A549 (cell line): ENCODE measurements at regions not wholly inside any gene's neighbourhood (a gene's known extent, or its start where the extent isn't known, plus 50 kb on each side); places are given as distances from the start of the nearest gene placed in this dataset.

Experiments
- ATAC-seq, 2 experiments: fragments of 200-7000 bp in 1 of 2; fragments of >200 bp in 1 of 2; cut with Nextera tagmentation in 1 of 2; cut with Tn5 transposase in 1 of 2; 3 replicates each; pipeline versions ENCODE4 v1.8.0 to v1.9.1; 2018 to 2020; ENCODE audit warnings: mild to moderate bottlenecking in 1 of 2, moderate library complexity in 1 of 2
- CTCF ChIA-PET: fragments of 300-600 bp; sonication (Branson Sonifier 250); formaldehyde crosslinking; extraction: SDS; loops from one replicate; lab custom pipeline; 2021; ENCODE audit warnings: antibody characterized with exemption, inconsistent platforms; lab: Yijun Ruan, JAX
- POLR2A ChIA-PET: fragments of 350-600 bp; formaldehyde crosslinking; extraction: SDS; loops from one replicate; lab custom pipeline; 2021; ENCODE audit warnings: antibody characterized with exemption, inconsistent platforms; lab: Yijun Ruan, JAX
- DNase-seq, 2 experiments: peaks; one replicate each; pipeline versions ENCODE4 v3.0.0 to v3.0.0-alpha.2; 2011 to 2016; ENCODE audit warnings: low read depth in 1 of 2, low spot score in 1 of 2
- FAIRE-seq: peaks from 2 replicates; lab custom pipeline; 2011; peaks lifted over from hg19 to GRCh38; lab: Jason Lieb, UNC
- H3K27ac ChIP-seq, 2 experiments: fragments of >200 bp; sonication (Bioruptor Twin); formaldehyde crosslinking; 3 replicates each; pipeline ENCODE4 v1.5.1; 2016 to 2017
- H3K4me1 ChIP-seq: fragments of >200 bp; sonication (Bioruptor Twin); formaldehyde crosslinking; 3 replicates; pipeline ENCODE4 v1.6.1; 2016
- H3K4me2 ChIP-seq: fragments of >200 bp; sonication (Bioruptor Twin); formaldehyde crosslinking; 3 replicates; pipeline ENCODE4 v1.6.1; 2016
- H3K4me3 ChIP-seq: fragments of >200 bp; sonication (Bioruptor Twin); formaldehyde crosslinking; 3 replicates; pipeline ENCODE4 v1.5.1; 2016
- H3K9me3 ChIP-seq: fragments of >200 bp; sonication (Bioruptor Twin); formaldehyde crosslinking; 3 replicates; pipeline ENCODE4 v1.6.1; 2016
- CEBPB ChIP-seq, 2 experiments: fragments of >200 bp in 1 of 2; sonication (Bioruptor Twin) in 1 of 2; formaldehyde crosslinking in 1 of 2; IDR thresholded peaks; 2 replicates each; pipeline ENCODE4 v1.6.1; 2012 to 2016
- CHD2 ChIP-seq: fragments of 150-350 bp; IDR thresholded peaks from 2 replicates; pipeline ENCODE4 v1.6.1; 2014; ENCODE audit warnings: low read length; ENCODE audit not compliant: partially characterized antibody
- EHF ChIP-seq: fragments of 250-450 bp; sonication (Bioruptor Pico); IDR thresholded peaks from 2 replicates; pipeline ENCODE4 v1.5.0; 2020; ENCODE audit warnings: mild to moderate bottlenecking
- EP300 ChIP-seq, 2 experiments: fragments of >200 bp; sonication (Bioruptor Twin); formaldehyde crosslinking; IDR thresholded peaks; 2 replicates in 1 of 2; 3 replicates in 1 of 2; pipeline ENCODE4 v1.6.1; 2016 to 2017
- FOSB ChIP-seq: fragments of 250-450 bp; sonication (Bioruptor Pico); IDR thresholded peaks from 2 replicates; pipeline ENCODE4 v1.5.0; 2020; ENCODE audit warnings: mild to moderate bottlenecking, moderate library complexity
- FOSL2 ChIP-seq, 2 experiments: fragments of 450-650 bp in 1 of 2; fragments of >200 bp in 1 of 2; sonication (Bioruptor Twin) in 1 of 2; formaldehyde crosslinking; IDR thresholded peaks; 2 replicates each; pipeline versions ENCODE4 v1.5.0 to v1.6.1; 2016 to 2020; ENCODE audit warnings: mild to moderate bottlenecking in 1 of 2, moderate library complexity in 1 of 2
- HDAC2 ChIP-seq: fragments of 200-600 bp; sonication (generic); IDR thresholded peaks from 2 replicates; pipeline ENCODE4 v1.6.1; 2016
- HOXB5 ChIP-seq: fragments of 250-450 bp; sonication (Bioruptor Pico); IDR thresholded peaks from 2 replicates; pipeline ENCODE4 v1.5.0; 2020; ENCODE audit warnings: mild to moderate bottlenecking, moderate library complexity
- JUN ChIP-seq, 2 experiments: fragments of >200 bp; sonication (Bioruptor Twin); formaldehyde crosslinking; IDR thresholded peaks; 2 replicates in 1 of 2; 3 replicates in 1 of 2; pipeline ENCODE4 v1.6.1; 2016 to 2017
- JUNB ChIP-seq: fragments of >200 bp; sonication (Bioruptor Twin); formaldehyde crosslinking; IDR thresholded peaks from 2 replicates; pipeline ENCODE4 v1.6.1; 2016
- MAFK ChIP-seq: fragments of 450-650 bp; IDR thresholded peaks from 2 replicates; pipeline ENCODE4 v1.6.1; 2014; ENCODE audit not compliant: partially characterized antibody
- NPAS2 ChIP-seq: fragments of 250-450 bp; sonication (Bioruptor Pico); IDR thresholded peaks from 2 replicates; pipeline ENCODE4 v1.8.0; 2022; ENCODE audit warnings: mild to moderate bottlenecking, moderate library complexity, borderline replicate concordance
- NR3C1 ChIP-seq: fragments of >200 bp; sonication (Bioruptor Twin); formaldehyde crosslinking; IDR thresholded peaks from 3 replicates; pipeline ENCODE4 v1.6.1; 2017
- POLR2A ChIP-seq: IDR thresholded peaks from 2 replicates; pipeline ENCODE4 v1.6.1; 2012; ENCODE audit warnings: mild to moderate bottlenecking, low read length
- POLR2AphosphoS2 ChIP-seq: conservative IDR thresholded peaks from 2 replicates; pipeline ENCODE4 v1.6.1; 2012; ENCODE audit warnings: low read length, improper control_type of control experiment, inconsistent platforms
- RARB ChIP-seq: fragments of 250-450 bp; sonication (Bioruptor Pico); IDR thresholded peaks from 2 replicates; pipeline ENCODE4 v1.8.0; 2021; ENCODE audit warnings: mild to moderate bottlenecking, moderate library complexity
- RCOR1 ChIP-seq: fragments of 150-350 bp; IDR thresholded peaks from 2 replicates; pipeline ENCODE4 v1.6.1; 2014; ENCODE audit warnings: antibody characterized with exemption, low read length, low read depth
- RFX5 ChIP-seq: fragments of 450-650 bp; IDR thresholded peaks from 2 replicates; pipeline ENCODE4 v1.7.1; 2014; ENCODE audit warnings: antibody characterized with exemption, mild to moderate bottlenecking, moderate library complexity
- SMC3 ChIP-seq: fragments of >200 bp; sonication (Bioruptor Twin); formaldehyde crosslinking; IDR thresholded peaks from 3 replicates; pipeline ENCODE4 v1.6.1; 2018; ENCODE audit warnings: inconsistent platforms
- TP53 ChIP-seq: fragments of 250-450 bp; sonication (Bioruptor Pico); IDR thresholded peaks from 2 replicates; pipeline ENCODE4 v1.5.0; 2021; ENCODE audit warnings: mild to moderate bottlenecking, moderate library complexity
- ZC3H11A ChIP-seq: fragments of 450-650 bp; IDR thresholded peaks from 2 replicates; pipeline ENCODE4 v1.6.1; 2014; ENCODE audit warnings: antibody characterized with exemption, mild to moderate bottlenecking
- ZFP36 ChIP-seq: fragments of 450-650 bp; IDR thresholded peaks from 2 replicates; pipeline ENCODE4 v1.6.1; 2014; ENCODE audit warnings: borderline replicate concordance; ENCODE audit not compliant: partially characterized antibody
- ZNF302 ChIP-seq: fragments of 250-450 bp; sonication (Bioruptor Pico); IDR thresholded peaks from 2 replicates; pipeline ENCODE4 v1.9.0; 2021; ENCODE audit warnings: inconsistent platforms, mild to moderate bottlenecking, moderate library complexity
- WGBS: methylation state at CpG from one replicate; pipeline ENCODE4 v1.1.6; 2017; ENCODE audit errors: missing lambda C conversion rate; 5-methylcytosine and 5-hydroxymethylcytosine counted together
- TF ChIP-seq, protein P1 (sequence below): IDR thresholded peaks from 2 replicates; pipeline ENCODE4 v1.6.1; 2012
- TF ChIP-seq, protein P2 (sequence below): fragments of 450-650 bp; IDR thresholded peaks from 2 replicates; pipeline ENCODE4 v1.6.1; 2014; ENCODE audit warnings: antibody characterized with exemption
- TF ChIP-seq, protein P3 (sequence below): fragments of >200 bp; sonication (Bioruptor Twin); formaldehyde crosslinking; IDR thresholded peaks from 3 replicates; pipeline ENCODE4 v1.5.1; 2016
- TF ChIP-seq, protein P4 (sequence below): IDR thresholded peaks from 2 replicates; pipeline ENCODE4 v1.6.1; 2012
- TF ChIP-seq, protein P5 (sequence below): IDR thresholded peaks from 2 replicates; pipeline ENCODE4 v1.6.1; 2012; ENCODE audit warnings: low read depth, borderline replicate concordance

DNA sequence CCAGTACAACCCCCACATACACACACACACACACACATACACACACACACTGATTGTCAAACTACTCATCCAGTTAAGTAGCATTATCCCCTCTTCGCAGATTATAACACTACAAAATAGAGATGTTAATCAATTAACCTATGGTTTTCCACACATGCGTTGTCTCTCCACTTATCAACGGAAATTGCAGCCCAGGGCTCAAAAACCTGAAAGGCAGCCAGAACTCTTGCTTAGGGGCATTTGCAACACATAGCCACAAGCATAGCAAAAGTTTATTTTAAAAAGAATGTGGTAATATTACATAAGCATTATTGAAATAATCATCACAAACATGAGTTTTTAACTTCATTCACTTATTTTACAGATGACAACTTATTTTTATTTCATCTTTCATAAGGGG, 265.8 kb downstream of the SLC16A7 start:
- H3K27ac ChIP-seq: no peak overlapping the region
- ChIA-PET CTCF (no interaction called here), POLR2A (no interaction called here)
- no peak overlapping the region for H3K4me3 ChIP-seq
- no peak for ATAC-seq
- no peaks in the 10 kb centered on the region for H3K4me1 ChIP-seq
- no peak overlapping the region for H3K4me2 ChIP-seq
- H3K9me3 ChIP-seq: no peaks in the 10 kb centered on the region
- TF ChIP-seq FOSL2 (IDR thresholded peaks at IDR 0.05): no peak
- no peak for TF ChIP-seq FOSL2 (CRISPR knock-in tag; IDR thresholded peaks at IDR 0.05)
- no peak for TF ChIP-seq POLR2A
- TF ChIP-seq JUNB: no peak
- TF ChIP-seq JUN (IDR thresholded peaks at IDR 0.05): no peak
- TF ChIP-seq, protein P1, sequence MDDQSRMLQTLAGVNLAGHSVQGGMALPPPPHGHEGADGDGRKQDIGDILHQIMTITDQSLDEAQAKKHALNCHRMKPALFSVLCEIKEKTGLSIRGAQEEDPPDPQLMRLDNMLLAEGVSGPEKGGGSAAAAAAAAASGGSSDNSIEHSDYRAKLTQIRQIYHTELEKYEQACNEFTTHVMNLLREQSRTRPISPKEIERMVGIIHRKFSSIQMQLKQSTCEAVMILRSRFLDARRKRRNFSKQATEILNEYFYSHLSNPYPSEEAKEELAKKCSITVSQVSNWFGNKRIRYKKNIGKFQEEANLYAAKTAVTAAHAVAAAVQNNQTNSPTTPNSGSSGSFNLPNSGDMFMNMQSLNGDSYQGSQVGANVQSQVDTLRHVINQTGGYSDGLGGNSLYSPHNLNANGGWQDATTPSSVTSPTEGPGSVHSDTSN: no peak
- TF ChIP-seq, protein P2, sequence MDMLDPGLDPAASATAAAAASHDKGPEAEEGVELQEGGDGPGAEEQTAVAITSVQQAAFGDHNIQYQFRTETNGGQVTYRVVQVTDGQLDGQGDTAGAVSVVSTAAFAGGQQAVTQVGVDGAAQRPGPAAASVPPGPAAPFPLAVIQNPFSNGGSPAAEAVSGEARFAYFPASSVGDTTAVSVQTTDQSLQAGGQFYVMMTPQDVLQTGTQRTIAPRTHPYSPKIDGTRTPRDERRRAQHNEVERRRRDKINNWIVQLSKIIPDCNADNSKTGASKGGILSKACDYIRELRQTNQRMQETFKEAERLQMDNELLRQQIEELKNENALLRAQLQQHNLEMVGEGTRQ: no peak
- TF ChIP-seq HDAC2: no peak
- no peak for TF ChIP-seq CHD2
- TF ChIP-seq POLR2AphosphoS2: no peak
- TF ChIP-seq RARB (CRISPR knock-in tag): no peak
- no peak for TF ChIP-seq NPAS2
- TF ChIP-seq ZNF302 (CRISPR knock-in tag): no peak
- TF ChIP-seq MAFK: no peak
- TF ChIP-seq HOXB5 (CRISPR knock-in tag): no peak
- no peak for TF ChIP-seq ZC3H11A
- 56% methylated on average over 3 of the region's 3 CpGs for WGBS
- FAIRE-seq: no peak
- no peak for DNase-seq

DNA sequence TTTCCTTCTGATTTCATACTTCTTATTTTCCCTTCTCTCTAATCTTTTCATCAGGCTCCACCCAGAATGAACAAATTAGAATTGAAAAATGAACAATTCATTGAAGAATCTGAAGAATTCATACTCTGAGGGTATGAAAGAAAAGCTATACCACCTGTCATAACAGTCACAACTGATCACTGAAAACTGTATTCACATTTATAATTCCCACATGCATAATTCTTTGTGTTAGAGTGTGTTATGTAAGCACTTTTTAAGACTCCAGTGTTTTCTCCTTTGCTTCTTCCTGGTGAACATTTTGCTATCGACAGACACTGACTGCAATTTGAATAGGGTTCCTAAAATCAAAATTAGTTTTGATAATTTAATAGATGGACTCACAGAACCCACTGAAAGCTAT, 271.2 kb downstream of the SLC16A7 start:
- ATAC-seq: no peak
- FAIRE-seq: no peak
- Histone ChIP-seq H3K4me2 (no peak overlapping the region), H3K4me1 (no peaks in the 10 kb centered on the region), H3K27ac (no peak overlapping the region), H3K9me3 (no peaks in the 10 kb centered on the region), H3K4me3 (no peak overlapping the region)
- 32% methylated on average over 1 of the region's 1 CpG for WGBS
- POLR2A ChIA-PET: no interaction called here
- DNase-seq: no peak
- TF ChIP-seq EHF (CRISPR knock-in tag) (no peak), CEBPB (IDR thresholded peaks at IDR 0.05) (no peak), NR3C1 (no peak), EP300 (IDR thresholded peaks at IDR 0.05) (no peak), RCOR1 (no peak), SMC3 (no peak), ZC3H11A (no peak)
- TF ChIP-seq, protein P2: no peak
- TF ChIP-seq, protein P3, sequence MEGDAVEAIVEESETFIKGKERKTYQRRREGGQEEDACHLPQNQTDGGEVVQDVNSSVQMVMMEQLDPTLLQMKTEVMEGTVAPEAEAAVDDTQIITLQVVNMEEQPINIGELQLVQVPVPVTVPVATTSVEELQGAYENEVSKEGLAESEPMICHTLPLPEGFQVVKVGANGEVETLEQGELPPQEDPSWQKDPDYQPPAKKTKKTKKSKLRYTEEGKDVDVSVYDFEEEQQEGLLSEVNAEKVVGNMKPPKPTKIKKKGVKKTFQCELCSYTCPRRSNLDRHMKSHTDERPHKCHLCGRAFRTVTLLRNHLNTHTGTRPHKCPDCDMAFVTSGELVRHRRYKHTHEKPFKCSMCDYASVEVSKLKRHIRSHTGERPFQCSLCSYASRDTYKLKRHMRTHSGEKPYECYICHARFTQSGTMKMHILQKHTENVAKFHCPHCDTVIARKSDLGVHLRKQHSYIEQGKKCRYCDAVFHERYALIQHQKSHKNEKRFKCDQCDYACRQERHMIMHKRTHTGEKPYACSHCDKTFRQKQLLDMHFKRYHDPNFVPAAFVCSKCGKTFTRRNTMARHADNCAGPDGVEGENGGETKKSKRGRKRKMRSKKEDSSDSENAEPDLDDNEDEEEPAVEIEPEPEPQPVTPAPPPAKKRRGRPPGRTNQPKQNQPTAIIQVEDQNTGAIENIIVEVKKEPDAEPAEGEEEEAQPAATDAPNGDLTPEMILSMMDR: no peak
- TF ChIP-seq, protein P4, sequence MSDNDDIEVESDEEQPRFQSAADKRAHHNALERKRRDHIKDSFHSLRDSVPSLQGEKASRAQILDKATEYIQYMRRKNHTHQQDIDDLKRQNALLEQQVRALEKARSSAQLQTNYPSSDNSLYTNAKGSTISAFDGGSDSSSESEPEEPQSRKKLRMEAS: no peak
- CTCF ChIA-PET: no interaction called here

DNA sequence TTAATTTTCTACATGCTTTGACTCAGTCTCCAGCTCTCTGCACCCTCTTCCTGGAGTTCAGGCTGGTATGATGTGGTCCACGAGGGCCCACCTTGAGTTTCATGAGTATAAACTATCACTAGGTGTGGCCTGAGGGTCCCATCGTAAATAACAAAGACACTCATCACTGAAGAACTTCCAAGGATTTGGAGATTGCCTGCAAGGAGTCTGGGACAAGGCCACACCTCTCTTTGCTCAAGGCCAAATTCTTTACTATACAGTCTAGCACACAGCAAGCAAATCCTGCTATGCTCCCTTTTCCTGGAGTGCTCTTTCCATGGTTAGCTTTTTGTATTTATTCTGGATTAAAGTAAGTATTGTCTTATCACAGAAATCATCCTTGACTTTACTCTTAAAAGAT, 271.9 kb downstream of the SLC16A7 start:
- FAIRE-seq (no peak), ATAC-seq (no peak), DNase-seq (no peak)
- CTCF ChIA-PET: no interaction called here
- WGBS: 6% methylated on average over 2 of the region's 2 CpGs
- Histone ChIP-seq H3K27ac (no peak overlapping the region), H3K4me1 (no peaks in the 10 kb centered on the region), H3K4me3 (no peak overlapping the region), H3K4me2 (no peak overlapping the region), H3K9me3 (no peaks in the 10 kb centered on the region)
- TF ChIP-seq, protein P4: no peak
- no peak for TF ChIP-seq TP53 (CRISPR knock-in tag)
- TF ChIP-seq FOSB (CRISPR knock-in tag): no peak
- TF ChIP-seq, protein P5, sequence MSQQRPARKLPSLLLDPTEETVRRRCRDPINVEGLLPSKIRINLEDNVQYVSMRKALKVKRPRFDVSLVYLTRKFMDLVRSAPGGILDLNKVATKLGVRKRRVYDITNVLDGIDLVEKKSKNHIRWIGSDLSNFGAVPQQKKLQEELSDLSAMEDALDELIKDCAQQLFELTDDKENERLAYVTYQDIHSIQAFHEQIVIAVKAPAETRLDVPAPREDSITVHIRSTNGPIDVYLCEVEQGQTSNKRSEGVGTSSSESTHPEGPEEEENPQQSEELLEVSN: no peak
- no peak for TF ChIP-seq HOXB5 (CRISPR knock-in tag)
- TF ChIP-seq RFX5: no peak
- TF ChIP-seq ZFP36: no peak
- POLR2A ChIA-PET: no interaction called here
